HG03439 (cell line): ENCODE measurements at regions not wholly inside any gene's neighbourhood (a gene's known extent, or its start where the extent isn't known, plus 50 kb on each side); places are given as distances from the start of the nearest gene placed in this dataset.
"Not testable (repeated sequence)": the region's sequence is repeated elsewhere in the genome, so short reads cannot be mapped to it uniquely, and the experiment has no call there.

ENCODE experiments used
- ATAC-seq: cut with Tn5 transposase; IDR thresholded peaks from one replicate; pipeline ENCODE4 v1.9.1; 2021; ENCODE audit warnings: mild to moderate bottlenecking, moderate library complexity; ENCODE audit not compliant: unreplicated experiment

DNA sequence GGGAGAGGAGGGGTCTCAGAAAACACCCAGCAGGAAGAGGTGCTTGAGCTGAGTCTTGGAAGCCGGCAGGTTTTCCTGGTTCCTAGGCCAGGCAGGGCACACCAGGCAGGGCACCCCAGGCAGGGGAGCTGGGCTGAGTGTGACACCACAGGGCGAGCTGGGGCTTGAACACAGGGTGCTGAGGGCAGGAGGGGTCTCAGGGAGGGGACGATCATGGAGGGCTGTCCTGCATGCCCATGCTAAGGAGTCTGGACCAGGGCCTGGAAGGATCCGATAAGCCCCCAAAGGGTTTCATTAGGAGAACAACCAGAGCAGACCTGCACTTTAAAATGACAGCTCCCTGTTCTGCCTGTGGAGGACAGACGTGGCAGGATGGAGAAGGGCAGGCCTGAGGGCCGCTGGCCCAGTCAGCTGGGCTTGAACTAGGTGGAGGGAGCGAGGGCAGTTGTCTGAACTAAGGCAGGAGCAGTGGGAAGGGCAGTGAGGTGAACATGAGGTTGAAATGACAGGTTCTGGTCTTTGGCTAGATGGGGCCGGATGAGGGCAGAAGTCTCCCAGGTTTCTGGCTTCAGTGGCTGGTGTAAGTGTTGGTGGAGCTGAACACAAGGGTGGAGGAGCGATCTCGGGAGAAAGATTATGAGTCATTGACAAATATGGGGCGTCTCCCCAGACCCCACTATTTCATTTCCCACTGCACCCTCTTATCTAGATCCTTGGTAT lies 171.0 kb upstream of the PZP start:
- no peak for ATAC-seq

DNA sequence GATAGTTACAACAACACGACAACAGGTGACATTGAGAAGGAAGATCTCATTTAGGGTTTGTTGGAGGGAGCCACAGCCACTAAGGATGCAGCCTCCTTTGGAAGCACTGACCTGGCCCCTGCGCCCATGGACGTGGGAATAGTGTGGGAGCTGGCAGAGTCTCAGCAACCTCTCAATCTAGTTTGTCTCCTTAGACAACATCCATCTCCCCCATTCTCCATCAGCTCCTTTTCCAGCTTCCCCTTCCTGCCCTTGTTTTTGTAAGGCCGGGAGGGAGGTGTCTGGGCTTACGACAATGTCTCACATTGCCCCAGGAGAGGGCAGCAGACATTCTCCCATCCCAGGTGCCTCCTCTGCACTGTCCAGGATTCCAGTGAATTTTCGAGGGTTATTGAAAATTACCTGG lies 170.2 kb upstream of the PZP start:
- ATAC-seq = no peak

DNA sequence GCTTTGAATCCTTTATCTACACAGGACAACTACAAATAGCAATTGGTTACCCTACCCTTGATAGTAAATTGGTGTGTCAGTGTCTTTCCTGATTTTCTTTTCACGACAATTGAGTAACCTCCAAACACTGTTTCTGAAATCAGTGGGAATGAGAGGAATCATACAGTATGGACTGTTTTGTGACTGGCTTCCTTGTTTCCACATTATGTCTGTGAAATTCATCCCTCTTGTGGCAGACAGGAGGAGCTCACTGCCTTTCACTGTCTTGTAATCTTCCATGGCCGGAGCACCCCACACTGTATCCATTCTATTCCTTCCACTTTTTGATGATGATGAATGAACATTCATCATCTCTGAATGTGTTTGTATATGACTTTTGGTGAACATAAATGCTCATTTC lies 164.0 kb upstream of the PZP start:
- no peak for ATAC-seq

DNA sequence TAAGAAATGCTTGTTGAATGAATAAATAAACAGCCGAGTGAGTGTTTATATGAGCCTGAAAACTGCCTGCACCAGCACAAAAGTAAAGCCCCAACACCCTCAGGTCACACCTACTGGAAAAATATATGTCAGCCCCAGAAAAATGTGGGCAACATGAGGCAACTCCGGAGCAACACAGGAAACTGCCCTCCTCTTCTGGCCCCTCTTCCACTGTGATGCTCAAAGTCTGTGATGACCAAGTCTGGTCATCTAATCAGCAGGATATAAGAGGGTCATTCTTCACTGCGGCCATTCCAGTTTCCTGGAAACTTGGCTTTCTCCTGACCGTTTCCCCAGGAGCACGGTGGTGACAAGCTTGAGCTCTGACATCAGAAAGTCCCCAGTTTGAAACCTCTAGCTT lies 159.6 kb upstream of the PZP start:
- no peak for ATAC-seq

DNA sequence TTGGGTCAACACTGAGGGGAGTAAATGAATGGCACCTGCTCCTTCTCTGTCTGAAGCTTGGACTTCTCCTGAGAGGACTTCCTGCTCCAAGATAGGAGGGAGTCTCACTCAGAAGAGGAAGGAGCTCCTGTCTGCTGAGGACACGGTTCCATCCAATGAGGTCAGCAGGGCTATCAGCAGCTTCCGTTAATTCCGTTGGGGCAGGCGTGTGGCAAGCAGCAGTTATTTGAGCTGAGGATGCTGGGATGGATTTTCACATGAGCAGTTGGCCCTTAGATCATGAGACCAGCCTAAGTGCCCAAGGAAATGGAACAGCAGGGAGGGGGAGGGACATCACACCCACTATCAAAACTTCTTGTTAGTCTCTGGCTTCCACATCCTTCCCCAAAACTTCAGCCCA lies 159.0 kb upstream of the PZP start:
- no peak for ATAC-seq

DNA sequence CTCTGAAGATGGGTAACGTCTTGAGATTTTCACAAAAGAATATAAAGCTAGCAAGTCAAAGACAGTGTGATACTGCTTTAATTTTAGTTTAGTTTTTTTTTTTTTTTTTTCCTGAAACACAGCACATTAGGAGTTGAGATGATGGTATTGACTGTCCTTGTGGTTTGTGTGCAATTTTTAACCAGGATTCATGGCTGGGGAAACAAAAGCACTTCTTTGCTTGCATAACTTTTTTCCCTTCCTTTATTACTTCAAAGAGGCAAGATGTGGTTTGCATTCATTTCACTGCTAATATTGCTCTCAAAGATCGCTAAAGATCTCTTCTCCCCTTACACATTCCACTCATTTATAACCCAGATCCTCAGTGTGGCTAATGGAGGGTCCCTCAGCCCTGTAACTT lies 157.1 kb upstream of the PZP start:
- ATAC-seq = no peak

DNA sequence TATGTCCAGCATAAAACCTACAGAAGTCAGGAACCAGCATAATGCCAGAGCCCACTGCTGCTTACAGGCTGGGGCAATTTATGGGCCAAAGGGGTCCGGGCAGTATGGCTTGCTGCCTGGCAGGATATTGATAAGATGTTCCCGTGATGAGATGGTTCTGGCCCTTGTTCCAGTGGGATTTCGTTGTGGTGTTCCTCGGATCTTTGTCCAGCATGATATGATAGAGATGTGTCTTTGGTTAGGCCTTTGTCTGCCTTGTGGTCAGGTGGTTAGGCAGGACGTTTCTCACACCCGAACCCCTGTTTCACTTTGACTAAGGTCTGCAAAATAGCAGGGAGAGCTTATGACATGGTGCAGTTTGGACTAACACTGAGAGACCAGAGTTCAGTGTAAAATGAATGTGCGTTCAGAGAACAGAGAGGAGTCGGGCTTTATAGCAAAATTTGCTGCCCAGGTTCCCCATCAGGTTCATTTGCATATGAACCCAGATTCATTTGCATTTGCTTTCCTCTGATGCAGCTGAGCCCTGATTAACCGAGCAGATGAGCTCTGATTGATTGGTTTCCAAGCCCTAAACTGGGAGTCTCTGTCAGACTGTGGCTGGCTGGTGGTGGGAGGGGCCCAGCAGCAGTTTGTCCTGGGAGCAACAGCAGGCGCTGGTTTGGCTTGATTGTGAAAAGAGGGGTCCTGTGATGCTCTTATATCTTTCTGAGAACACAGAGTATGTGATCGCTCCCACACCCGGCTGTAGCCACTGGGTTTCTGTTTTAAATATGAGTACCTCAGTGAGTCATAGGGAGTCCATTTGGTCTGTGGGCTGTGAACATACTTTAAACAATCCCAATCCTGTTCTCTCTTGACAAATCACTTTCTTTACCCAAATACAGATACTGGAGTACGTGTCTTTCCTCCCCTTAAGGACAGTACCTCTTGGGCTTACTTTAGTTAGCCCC lies 156.3 kb upstream of the PZP start:
- peak; percentile 82 for ATAC-seq

DNA sequence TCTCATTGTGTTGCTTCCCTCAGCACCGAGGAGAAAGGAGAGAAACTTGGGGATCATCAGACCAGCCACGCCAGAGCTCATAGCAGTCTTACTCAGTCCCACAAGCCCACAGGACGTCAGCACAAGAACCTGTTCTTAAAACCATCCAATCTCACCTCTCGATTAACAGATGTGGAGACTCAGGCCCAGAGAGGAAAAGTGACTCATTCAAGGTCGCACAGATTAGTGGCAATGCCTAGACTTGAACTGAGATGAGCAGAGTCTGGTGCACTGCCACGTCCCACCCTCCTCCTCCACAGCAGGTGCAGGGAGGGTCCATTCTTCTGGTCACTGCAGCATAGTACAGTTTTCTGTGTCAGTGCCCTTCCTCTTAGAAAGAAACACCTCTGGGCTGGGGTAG lies 154.9 kb upstream of the PZP start:
- no peak for ATAC-seq

DNA sequence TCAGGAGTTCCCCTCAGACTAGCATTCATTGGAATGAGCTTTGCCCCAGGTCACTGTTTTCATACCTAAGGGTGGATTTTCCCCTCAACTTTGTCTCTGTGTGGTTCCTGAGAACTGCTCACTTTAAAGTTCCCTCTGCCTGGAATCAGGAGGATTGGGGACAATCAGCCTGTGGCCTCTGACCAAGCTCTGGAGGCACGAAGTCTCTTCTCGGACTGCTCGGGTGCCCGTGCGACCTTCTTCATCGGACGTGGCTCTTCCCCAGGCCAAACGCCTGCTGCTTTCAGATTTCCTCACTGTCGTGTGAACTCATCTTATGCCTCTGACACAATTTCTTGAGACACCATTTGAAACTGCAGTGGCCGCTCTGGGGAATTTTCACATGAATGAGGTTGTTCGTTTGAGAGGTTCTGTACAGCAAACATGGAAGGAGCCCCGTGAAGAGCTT lies 153.7 kb upstream of the PZP start:
- no peak for ATAC-seq

DNA sequence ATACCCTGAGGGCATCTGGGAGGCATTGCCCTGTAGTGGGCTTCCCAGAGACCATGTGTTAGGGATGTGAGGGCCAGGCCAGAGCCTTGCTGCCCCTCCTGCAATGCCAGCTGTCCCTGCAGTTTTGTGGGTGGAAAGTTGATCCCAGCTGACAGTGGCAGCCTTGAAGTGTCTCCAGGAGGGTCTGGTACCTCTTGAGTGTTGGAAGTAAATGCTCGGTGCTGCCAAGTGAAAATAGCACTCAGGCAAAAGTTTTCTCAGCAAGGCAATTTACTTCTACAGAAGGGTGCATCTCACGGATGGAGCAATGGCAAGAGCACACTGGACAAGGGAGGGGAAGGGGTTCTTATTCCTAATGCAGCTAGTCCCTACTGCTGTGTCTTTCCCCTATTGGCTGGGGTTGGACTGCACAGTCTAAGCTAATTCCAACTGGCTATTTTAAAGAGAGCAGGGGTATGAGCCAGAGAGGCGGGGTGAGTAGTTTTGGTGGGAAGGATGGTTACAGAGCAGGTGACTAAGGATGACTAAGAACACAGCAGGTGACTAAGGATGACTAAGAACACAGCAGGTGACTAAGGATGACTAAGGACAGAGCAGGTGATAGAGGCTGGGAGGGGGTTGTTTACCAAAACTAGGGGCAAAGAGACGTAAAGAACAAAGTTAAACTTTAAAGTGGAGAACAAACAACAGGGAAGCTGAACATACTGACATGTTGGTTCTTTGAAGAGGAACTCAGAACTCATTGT lies 146.0 kb upstream of the PZP start:
- ATAC-seq = not testable (repeated sequence)

DNA sequence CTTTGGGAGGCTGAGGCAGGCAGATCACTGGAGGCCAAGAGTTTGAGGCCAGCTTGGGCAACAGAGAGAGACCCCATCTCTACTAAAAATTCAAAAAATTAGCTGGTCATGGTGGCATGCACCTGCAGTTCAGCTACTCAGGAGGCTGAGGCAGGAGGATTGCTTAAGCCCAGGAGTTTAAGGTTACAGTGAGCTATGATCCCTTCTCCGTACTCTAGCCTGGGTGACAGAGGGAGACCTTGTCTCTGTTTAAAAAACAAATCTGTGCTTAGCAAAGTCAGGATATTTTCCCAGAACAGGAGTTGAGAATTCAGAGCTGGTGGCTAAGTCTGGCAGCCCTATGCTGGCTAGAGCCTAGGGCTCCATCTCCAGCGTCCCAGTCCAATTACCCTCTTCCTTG lies 142.9 kb upstream of the PZP start:
- no peak for ATAC-seq

DNA sequence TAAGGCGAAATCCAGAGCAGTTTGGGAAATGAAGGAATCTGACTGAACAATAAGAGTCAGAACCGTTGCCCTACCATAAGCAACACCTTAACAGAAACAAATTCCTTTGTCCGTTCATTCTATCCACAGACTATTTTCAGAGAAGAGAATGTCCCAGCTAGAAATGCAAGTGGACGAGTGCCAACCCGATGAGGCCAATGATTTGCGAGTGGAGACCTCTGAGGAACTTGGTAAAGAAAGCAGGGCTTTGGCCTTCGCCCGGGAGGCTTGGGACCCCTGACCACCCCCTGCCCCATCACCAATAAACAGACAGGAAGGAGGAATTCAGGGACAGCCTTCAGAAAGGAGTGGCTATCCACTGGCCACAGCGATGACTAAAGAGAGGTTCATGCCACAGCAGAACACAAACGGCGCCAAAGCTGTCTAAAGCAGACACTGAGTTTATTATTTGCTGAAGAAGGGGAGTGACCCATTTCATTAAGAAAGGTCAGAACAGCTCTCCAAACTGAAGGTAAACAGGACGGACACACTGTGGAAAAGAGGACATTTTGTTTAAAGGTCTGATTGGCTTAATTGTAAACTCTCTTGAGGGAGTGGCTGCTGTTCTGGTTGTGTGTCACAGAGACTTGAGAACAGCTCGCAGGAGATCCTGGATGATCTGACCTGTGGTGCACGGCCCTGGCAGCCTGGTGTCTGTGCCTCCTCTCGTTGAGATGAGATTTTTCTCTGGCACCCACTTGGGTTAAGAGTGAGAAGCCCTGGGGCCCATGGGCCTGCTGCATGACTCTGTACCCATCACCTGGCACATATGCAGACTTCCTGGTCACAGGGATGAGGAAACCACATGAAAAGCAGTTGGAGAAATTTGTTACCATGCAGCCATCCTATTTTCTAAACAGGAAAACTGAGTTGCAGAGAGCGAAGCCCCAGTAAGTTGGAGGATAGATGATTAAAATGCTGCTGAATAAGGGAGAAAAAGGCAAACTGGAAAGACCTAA lies 142.0 kb upstream of the PZP start:
- ATAC-seq = no peak

DNA sequence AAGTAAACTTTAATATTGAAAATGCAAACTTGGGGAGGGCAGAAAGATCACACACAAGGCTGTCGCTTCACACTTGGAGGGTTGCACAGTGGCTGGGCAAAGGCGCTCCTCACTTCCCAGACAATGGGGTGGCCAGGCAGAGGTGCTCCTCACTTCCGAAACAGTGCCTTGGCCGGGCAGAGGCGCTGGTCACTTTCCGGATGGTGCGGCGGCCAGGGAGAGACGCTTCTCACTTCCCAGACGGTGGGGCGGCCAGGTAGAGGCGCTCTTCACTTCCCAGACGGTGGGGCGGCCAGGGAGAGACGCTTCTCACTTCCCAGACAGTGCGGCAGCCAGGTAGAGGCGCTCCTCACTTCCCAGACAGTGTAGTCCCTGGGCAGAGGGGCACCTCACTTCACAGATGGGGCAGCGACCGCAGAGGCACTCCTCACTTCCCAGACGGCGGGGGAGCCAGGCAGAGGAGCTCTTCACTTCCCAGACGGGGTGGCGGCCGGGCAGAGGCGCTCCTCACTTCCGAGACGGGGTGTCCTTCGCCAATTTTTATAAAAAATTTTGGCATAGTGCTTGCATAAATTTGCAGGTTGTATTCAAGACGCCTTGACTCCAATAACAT lies 140.8 kb upstream of the PZP start:
- no peak for ATAC-seq

DNA sequence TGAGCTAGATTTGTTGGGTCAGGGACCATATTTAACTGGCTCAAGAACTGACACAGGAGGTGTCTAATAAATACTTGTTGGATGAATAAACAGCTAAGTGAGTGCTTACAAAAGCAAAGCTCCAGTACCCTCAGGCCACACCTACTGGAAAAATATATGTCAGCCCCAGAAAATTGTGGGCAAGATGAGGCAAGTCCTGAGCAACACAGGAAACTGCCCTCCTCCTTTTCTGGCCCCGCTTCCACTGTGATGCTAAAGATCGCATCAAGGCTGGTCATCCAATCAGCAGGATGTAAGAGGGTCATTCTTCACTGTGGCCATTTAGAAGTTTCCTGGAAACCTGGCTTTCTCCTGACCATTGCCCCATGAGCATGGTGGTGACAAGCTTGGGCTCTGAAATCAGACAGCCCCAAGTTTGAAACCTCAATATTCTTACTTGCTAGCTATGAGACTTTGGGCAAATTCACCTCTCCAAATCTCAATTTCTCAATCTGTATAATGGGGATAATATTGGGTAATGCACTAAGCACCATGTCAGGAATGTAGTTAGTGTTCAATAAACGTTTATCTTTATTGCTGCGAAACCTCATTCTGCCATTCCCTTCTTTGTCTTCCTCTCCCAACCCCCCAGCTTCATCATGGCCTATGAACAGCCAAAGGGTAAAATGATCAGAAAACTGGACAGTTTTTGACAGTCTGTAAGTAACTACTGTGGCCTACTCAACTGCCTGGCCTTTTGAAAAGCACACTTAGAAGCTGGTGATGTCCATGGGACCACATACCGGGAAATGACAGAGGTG lies 139.3 kb upstream of the PZP start:
- ATAC-seq = no peak

DNA sequence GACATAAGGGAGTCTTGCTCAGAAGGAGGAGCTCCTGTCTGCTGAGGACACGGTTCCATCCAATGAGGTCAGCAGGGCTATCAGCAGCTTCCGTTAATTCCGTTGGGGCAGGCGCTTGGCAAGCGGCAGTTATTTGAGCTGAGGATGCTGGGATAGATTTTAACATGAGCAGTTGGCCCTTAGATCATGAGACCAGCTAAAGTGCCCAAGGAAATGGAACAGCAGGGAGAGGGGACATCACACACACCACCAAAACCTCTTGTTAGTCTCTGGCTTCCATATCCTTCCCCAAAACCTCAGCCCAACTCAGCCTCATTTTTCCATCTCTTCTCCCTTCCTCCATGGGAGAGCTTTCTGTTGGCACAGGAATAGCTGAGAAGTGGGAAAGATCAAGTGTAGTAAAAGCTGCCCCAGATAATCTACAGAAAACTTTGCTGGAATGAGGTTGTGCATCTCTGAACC lies 138.7 kb upstream of the PZP start:
- ATAC-seq = no peak

DNA sequence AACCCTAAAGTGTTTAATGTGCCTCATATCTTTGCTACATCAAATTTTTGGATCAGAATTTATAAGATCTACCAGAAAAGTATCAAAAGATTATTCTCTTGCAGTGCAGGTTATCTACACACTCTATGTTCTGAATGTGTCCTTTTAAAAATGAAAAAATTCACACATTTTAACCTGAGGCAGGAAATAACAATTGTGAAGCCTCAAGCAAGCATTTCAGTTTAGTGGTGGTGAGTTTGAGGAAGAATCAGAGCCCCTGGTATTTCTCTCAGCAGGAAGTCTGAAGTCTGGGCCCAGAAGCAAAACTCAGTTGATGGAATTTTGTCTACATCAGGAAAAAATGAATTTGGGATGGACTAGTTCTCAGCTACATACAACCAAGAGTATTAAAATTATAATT lies 137.0 kb upstream of the PZP start:
- ATAC-seq = no peak

DNA sequence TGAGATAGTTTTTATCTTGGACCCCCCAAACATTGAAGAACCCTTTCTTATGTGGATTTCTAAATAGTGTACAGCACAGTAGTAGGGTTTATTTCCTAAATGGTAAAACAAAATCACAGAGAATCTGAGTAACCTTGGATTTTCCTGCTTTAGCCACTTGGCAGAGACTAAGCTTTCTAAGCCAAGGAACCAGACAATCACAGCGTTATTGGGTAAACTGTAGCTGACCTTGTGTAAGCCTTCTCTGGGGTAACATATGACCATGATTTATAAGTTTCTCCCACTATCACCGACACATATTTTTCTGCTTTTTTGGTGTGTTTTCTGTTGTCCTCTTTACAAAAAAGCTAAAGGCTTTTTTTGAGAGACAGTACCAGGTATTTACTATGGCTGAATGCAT lies 136.3 kb upstream of the PZP start:
- ATAC-seq = no peak

DNA sequence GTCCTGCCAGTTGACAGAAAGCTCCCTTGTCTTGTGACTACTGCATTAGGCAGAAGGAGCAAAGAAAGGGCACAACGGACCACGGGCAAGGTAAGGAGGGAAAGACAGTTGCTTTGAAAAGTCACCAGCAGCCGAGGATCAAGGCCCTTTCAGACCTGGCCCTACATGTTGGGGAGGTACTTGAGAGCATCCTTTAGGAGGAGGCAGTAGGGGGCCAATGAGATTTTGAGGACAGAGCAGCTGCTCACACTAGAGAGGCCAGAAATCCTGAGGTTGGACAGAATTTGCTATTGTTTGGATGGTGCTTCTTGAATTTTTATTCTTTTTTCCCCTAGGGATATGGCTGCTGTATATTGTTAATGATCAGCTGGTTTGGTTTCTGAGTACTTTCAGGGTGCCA lies 135.5 kb upstream of the PZP start:
- no peak for ATAC-seq
